Uterus (tissue), 2 donors: ENCODE measurements at regions not wholly inside any gene's neighbourhood (a gene's known extent, or its start where the extent isn't known, plus 50 kb on each side); places are given as distances from the start of the nearest gene placed in this dataset.

Experiments
- CTCF ChIP-seq, 4 experiments: fragments of 200-600 bp in 2 of 4; fragments of 450-650 bp in 2 of 4; sonication (generic) in 2 of 4; IDR thresholded peaks; one replicate each; pipeline ENCODE4 v1.5.1; 2016 to 2019; ENCODE audit warnings: antibody characterized with exemption in 4 of 4, mild to moderate bottlenecking in 2 of 4, moderate library complexity in 1 of 4
- POLR2A ChIP-seq, 2 donors: fragments of 450-650 bp; IDR thresholded peaks; one replicate each; pipeline ENCODE4 v1.6.1; 2016; ENCODE audit warnings: antibody characterized with exemption in 2 of 2, mild to moderate bottlenecking in 1 of 2, moderate library complexity in 1 of 2

DNA sequence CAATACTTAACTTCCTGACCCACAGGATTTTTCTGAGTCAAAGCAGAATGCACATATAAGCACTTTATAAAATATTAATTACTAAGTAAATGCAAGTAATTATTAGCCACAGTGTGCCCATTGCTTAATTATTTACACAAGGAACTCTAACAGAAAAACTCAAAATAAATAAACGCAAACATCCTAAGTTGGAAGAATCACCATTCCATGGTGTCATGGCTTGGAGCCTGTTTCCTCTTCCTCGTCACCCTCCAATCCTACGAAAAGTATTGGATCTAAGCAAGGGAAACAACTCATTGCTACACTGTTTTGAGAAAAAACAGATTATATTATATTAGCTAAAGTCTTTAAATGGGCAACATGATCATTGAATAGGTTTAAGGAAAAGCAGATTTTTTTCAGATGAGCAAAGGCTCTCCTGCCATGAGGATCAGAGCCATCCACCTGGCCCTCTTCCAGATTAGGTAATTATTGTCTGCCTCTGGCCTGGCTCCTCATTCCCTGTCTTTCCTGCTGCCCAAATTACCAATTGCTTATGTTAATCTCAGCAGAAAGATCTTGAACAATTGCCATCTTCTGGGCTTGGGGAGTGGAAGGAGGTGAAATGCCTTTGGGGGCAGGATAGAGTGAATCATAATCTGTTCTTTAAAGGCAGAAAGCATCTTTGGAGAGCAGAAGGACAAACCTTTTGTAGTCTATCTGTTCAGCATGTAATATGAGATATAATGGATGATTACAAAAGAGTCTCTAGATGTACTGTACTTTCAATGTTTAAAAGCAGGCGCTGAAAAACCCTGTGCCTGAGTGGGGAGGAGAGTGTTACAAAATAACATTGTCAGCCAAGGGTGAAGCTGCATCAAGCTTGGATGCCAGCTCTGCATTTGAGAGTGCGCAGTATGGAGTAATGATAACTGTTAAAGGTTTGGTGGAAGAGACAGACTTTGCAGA is 121.2 kb downstream of the DUSP10 start:
- no peak for TF ChIP-seq CTCF (IDR thresholded peaks at IDR 0.05)
- TF ChIP-seq POLR2A (IDR thresholded peaks at IDR 0.05) = no peak
